C4-2B (cell line): ENCODE measurements at regions not wholly inside any gene's neighbourhood (a gene's known extent, or its start where the extent isn't known, plus 50 kb on each side); places are given as distances from the start of the nearest gene placed in this dataset.

ENCODE experiments used
- H3K27ac ChIP-seq: fragments of 450-650 bp; 2 replicates; pipeline ENCODE4 v1.5.1; 2017
- ZFX ChIP-seq: fragments of 450-650 bp; IDR thresholded peaks from 2 replicates; pipeline ENCODE4 v1.6.1; 2017
- TF ChIP-seq, protein P1 (sequence below): fragments of 450-650 bp; conservative IDR thresholded peaks from 2 replicates; pipeline ENCODE4 v1.5.1; 2017; ENCODE audit warnings: mild to moderate bottlenecking

- no peak for TF ChIP-seq ZFX
- TF ChIP-seq, protein P1, sequence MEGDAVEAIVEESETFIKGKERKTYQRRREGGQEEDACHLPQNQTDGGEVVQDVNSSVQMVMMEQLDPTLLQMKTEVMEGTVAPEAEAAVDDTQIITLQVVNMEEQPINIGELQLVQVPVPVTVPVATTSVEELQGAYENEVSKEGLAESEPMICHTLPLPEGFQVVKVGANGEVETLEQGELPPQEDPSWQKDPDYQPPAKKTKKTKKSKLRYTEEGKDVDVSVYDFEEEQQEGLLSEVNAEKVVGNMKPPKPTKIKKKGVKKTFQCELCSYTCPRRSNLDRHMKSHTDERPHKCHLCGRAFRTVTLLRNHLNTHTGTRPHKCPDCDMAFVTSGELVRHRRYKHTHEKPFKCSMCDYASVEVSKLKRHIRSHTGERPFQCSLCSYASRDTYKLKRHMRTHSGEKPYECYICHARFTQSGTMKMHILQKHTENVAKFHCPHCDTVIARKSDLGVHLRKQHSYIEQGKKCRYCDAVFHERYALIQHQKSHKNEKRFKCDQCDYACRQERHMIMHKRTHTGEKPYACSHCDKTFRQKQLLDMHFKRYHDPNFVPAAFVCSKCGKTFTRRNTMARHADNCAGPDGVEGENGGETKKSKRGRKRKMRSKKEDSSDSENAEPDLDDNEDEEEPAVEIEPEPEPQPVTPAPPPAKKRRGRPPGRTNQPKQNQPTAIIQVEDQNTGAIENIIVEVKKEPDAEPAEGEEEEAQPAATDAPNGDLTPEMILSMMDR: no peak
- H3K27ac ChIP-seq: no peak overlapping the region
Observed at GRCh38 chr11:116698080-116698479, 74.7 kb downstream of the BUD13 start.

- H3K27ac ChIP-seq: no peak overlapping the region
- no peak for TF ChIP-seq ZFX
- TF ChIP-seq, protein P1: no peak
Observed at GRCh38 chr11:116697639-116698038, 75.1 kb downstream of the BUD13 start.

DNA sequence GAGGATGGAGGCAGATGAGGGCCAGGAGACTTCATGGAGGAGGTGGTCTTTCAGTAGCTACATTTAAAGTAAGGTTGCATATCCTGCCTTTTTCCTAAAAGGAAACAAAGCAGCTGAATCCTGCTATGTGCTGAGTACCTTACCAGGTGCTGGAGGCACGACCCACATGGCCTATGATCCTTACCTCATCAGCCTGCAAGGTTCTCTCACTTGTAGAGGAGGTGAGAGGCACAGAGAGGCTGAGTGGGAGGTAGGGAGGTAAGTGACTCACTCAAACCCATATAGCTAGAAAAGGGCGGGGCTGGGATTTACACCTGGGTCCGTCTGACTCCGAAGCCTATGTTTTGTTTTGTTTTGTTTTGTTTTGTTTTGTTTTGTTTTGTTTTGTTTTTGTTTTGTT is 75.8 kb downstream of the BUD13 start:
- no peak for TF ChIP-seq ZFX
- TF ChIP-seq, protein P1: no peak
- H3K27ac ChIP-seq: no peak overlapping the region

- TF ChIP-seq ZFX: no peak
- TF ChIP-seq, protein P1: no peak
- no peak overlapping the region for H3K27ac ChIP-seq
Observed at GRCh38 chr11:116696381-116696941, 76.3 kb downstream of the BUD13 start.

DNA sequence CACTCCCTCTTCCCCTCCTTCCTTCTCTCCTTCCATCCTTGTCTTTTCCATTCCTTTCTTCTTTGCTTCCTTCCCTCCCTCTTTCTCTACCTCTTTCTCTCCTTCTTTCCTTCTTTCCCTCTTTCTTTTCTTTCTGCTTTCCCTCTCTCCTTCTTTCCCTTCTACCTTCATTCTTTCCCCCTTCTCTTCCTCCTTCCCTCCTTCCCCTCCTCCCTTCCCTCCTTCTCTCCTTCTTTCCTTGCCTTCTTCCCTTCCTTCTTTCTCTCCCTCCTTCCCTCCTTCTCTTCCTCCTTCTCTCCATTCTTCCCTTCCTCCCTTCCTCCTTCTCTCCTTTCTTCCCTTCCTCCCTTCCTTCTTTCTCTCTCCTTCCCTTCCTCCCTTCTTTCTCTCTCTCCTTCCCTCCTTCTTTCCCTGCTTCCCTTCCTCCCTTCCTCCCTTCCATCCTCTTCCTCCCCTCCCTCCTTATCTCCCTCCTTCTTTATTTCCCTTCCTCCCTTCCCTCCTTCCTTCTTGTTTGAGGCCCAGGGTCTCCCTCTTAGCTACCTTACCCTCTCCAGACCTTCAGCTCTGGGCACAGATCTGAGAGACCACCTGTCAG is 77.0 kb downstream of the BUD13 start:
- no peak for TF ChIP-seq ZFX
- TF ChIP-seq, protein P1: no peak

DNA sequence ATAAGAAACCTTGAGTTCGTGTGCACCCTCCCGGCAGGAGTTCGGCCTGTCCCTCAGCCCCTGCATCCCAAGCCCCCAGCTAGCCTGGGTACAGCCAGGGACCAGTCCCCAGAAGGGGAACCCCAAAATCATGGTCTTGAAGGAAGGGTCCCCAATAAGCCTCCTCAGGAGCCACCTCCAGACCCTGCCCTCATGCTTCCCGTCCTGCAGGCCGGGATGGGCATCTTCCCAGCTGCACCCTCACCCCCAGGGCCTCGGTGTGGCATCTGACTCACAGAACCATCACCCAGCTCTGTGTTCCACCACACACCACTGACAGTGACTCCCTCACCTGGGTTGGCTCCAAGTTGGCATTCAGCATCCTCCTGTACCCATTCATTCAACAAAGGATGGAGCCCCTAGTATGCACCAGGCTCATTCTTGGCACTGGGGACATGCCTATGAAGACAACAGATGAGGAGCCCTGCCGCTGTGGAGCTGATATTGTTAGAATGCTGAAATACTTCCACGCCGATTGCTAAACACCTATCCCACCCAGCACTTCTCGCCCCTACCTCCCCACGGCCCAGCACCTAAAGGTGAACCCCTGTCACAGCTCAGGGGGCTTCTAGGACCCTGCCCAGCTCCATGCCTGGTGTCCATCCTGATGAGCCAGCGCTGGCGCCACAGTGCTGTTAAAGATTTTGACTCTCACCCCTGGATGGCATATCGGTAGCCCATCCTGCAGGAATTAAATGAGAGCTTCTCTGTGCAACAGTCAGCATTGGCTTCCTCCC is 77.8 kb downstream of the BUD13 start:
- TF ChIP-seq ZFX: no peak
- TF ChIP-seq, protein P1: no peak
- no peak overlapping the region for H3K27ac ChIP-seq

More for the DNA sequence above, 77.0 kb downstream of the BUD13 start:
- no peak overlapping the region for H3K27ac ChIP-seq

DNA sequence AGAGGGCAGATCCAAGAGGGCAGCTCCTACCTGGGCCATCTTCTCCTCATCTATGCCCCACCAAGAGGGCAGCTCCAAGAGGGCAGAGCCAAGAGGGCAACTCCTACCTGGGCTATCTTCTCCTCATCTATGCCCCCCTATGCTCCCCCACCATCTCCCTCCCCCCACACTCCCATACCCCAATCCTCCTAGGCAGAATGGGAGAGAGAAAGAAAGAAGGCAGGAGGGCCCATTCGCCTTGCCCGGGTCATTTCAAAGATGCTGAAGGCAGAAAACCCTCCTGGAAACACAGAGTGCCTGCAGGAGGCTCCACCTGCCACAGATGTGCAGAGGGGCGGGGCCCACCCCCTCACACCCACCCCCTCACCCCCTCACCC is 78.5 kb downstream of the BUD13 start:
- TF ChIP-seq, protein P1: no peak
- TF ChIP-seq ZFX: no peak
- H3K27ac ChIP-seq: no peak overlapping the region
